Right kidney (tissue), 1 donor: ENCODE measurements at regions not wholly inside any gene's neighbourhood (a gene's known extent, or its start where the extent isn't known, plus 50 kb on each side); places are given as distances from the start of the nearest gene placed in this dataset.

Source experiments
- DNase-seq: peaks from one replicate; pipeline ENCODE4 v3.0.0-alpha.2; 2016

DNA sequence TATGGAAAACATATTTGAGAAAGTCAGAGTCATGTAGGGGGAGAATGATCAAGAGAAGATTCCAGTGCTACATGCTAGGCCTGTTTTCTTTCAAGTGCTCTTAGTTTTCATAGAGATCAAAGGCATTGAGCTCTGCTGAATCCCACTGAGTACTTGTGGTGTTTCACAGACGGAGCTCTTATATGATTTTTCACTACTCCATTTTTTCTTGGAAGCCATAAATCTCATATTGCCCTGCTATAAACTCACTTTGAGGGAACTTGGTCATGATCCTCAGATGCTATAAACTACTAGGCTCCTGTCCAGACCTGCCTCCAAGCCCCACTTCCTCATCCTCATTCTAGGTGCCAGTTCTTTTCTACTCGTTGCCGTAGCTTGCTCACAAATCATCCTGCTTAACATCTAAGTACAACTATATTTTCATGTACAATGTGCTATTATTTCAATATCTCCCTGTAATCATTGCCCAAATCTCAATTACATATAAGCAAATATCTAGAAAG lies 180.8 kb upstream of the CCDC179 start:
- DNase-seq, result no peak

DNA sequence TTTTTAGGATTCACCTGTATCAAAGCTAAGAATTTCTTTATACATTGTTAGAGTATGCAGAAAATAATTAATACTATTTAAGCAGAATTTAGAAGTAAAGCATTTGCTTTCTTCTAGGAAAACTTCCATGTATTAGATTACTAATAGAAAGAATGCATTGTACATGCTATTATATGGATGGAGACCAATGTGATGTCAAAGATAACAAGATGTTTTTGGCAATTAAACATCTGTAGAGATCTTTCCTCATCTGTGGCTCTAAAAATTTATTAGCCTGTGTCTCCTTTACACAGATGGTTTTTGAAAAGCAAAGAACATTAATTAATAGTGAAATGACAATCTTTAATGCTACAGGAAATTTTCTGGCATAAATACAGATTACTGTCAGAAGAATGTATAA lies 198.4 kb upstream of the CCDC179 start:
- no peak for DNase-seq

DNA sequence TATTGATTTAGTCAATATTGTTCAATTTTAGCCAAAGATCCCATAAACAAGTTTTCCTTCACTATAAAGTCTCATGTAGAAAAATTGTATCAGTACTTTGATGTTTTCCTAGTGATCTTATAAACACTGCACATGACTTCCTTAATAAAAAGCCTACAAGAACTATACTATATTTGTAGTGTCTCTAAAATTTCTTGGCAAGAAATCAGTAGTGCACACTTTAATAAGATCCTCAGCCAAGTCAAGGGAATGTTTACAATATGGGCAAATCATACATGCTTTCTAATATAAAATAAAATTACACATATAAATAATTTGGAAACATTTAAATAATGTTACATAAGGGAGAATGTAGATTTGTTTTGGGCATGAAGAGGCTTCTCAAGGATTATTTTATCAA lies 203.0 kb upstream of the CCDC179 start:
- DNase-seq, result no peak

DNA sequence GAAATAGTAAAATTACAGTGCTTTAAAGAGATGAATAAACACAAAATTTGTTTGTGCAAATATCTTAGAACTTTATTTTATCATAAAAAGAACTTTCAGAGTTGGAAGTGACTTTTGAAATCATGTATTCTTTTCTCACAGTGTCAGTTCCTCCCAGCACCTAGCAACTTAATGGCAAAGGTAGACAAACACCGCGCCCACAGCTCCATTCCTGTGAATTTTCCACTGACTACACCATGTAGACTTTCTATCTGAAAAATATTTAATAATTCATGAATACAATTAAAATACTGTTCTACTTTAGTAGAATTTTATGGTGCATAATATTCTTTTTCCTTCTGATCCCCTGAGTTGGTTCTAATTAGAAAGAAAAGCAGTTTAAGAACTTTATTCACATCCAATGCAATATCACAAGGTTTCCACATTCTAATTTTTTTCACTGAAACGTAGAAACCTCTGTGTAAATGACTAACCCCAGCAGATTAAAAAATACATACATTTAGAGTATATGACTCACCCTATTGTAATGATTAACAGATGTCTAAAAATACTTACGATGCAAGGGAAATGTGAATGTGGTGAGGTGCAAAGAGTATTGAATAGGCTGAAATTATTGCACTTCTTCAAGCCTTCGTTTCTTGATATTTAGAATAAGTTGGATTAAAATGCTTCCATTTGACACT lies 218.2 kb upstream of the CCDC179 start:
- no peak for DNase-seq

DNA sequence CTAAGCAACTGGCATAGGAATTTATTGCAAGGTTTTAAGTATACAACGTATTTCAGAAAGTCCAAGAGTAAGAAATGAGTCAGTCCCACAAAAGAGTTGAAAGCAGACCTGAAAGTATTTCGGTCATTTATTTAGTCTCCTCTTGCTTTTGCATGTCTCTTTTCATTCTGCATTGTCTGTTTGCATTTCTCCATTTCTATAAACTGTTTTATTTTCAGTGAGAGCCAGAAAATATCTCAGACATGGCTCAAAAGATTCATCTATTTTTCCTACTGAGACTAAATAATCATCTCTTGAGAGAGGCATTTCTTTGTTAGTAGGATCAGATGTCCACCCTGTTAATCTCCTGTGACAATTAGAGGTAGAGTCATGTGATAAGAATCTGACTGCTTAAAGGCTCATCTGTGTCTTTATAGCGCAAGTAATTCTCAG lies 219.1 kb upstream of the CCDC179 start:
- DNase-seq, result no peak

DNA sequence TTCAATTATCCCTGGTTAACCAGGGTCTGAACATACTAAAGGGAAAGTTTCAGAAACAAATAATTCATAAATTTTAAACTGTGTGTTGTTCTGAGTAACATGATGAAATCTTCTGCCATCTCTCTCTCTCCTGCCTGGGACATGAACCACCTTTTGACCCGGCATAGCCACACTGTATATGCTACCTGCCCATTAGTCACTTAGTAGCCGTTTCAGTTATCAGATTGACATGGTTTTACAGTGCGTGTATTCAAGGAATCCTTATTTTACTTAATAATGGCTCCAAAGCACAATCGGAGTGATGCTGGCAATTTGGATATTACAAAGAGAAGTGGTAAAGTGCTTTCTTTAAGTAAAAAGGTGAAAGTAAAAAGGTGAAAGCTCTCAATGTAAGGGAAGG lies 227.1 kb upstream of the CCDC179 start:
- DNase-seq, result no peak

DNA sequence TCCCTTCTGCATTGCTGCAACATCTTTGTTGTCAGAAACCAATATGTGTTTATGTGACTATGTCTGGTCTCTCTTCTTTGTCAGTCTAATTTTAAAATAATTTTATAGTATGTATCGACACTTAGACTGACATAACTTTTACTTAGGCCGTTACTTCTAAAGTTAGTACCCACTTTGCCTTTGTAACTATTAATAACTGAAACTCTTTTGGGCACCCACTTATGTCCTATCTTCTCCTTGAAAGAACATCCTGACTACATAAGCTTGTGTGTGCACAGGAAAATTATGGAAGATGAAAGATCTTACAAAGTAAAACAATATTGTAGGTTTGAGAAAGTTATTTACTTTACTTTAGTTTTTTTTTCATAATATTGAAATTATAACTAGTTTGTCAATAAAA lies 230.4 kb upstream of the CCDC179 start:
- DNase-seq, result no peak

DNA sequence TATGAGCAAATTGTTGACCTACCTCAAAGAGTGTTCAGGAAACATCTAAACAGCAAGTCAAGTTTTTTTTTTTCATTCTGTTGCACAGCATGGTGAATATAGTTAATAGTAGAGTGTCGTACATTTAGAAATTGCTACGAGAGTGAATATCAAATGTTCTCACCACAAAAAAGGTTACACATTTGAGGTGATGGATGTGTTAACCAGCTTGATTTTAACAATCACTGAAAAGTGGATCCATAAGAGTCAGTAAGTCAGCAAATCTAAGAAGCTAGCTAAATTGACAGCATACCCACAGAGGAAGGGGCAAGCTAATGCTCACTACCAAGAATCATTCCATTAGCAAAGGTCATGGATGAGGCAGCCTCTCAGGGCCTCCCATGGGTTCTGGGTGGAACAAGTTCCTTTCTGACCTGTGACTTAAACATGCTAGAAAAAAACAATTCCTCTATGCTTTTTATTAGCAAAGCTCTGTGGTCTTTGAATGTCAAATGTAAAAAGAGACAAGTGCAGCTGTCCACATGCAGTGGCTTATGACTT lies 235.4 kb upstream of the CCDC179 start:
- DNase-seq, result no peak

DNA sequence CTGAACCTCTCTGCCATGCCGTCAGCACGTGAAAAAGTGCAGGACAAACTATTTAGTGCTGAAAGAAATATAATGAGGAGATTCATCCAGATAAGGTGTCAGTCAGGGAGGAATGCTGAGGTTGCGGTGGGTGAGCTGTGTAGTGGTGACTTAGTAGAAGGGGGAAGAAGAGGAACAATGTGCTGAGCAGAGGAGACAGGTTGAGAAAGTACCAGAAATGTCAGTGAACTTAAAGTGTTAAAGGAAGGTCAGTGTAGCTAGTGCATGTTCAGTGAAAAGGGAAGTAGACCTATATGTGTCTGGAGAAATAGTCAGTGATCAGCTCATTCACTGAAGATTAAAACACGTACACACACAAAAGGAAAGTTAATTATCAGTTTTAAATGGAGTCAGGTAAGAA lies 237.6 kb upstream of the CCDC179 start:
- DNase-seq, result no peak

DNA sequence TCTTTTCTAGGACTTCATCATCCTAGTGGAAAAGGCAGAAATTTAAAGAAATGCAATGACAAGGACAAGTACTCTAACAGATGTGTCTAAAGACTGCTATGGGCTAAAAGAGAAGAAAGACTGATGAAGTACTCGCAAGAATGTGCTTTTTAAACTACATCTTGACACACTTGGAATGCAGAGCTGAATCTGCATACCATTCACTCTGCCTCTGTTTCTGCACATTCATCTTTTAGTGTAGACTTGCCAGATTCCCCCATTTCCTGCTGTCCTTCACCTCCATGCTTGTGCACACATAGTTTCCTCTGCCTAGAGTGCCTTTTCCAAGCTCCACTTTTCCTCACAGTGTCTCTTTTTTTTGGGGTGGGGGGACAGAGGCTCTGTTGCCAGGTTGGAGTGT lies 239.0 kb upstream of the CCDC179 start:
- no peak for DNase-seq

DNA sequence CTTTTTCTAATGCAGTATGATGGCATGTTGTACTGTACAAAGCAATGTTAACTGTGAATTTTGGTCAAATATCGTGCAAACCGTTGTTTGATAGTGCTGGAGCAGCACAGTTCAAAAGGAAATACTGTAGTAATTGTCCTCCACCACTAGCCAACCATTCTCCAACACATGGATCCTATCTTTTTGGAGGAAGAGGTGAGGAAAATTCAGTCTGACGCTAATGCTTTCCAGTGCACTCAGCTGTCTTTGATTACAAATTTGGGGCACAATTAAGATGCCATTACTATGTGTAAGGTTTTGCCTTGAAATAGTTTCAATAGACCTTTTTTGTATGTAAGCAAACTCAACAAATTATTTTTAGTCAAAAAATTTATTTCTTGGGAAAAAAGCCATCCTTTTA lies 240.5 kb upstream of the CCDC179 start:
- no peak for DNase-seq

DNA sequence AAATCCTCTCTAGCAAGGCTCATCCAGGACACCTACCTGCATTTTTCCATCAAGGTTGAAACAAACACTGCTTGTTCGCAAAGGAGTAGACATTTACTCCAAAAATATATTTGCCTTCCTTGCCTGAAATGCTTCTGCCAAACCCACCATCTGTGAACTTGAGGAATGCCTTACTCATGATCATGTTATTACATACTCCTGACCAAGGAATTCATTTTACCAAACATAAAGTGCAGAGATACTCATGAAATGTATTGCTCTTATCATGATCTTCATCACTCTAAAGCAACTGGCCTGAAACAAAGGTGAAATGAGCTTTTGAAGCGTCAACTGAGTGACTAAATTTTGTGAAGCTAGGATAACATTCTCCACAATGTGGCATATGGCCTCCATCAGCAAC lies 243.1 kb upstream of the CCDC179 start:
- no peak for DNase-seq

DNA sequence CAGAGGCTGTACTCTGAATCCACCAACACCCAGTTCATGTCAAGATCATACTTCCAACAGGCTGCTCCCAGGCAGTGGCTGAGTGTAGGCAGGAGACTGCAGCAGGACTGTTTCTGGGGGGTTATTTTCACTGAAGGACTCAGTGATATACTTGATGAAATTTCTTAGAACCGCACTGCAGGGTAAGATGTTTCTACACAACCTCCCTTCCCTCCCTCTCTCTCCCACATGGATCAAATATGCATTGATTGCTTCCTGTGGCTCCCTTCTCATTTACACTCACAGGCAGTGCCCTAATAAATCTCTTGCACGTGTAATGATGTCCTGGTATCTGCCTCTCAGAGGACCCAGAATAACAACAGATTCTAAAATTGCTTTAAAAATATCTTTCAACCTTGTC lies 251.3 kb upstream of the CCDC179 start:
- DNase-seq, result peak; percentile 25

DNA sequence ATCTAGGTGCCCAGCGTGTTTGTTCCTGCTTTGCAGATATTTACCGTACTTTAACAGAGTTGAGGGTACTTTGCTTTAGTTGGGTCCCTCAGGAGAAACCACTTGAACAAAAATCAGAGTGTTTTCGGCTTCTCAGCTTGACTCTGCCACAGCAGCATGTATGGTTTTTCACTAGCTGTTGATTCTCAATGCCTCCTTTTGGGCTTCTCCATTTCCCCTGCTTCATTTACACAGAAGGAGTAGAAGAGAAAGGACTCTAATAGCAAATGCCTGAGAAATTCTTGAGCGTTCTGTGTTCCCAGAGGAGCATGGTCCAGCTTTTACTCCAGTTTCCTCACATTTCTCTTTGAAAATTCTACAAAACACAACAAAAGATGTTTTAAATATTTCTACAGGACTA lies 252.1 kb upstream of the CCDC179 start:
- no peak for DNase-seq

DNA sequence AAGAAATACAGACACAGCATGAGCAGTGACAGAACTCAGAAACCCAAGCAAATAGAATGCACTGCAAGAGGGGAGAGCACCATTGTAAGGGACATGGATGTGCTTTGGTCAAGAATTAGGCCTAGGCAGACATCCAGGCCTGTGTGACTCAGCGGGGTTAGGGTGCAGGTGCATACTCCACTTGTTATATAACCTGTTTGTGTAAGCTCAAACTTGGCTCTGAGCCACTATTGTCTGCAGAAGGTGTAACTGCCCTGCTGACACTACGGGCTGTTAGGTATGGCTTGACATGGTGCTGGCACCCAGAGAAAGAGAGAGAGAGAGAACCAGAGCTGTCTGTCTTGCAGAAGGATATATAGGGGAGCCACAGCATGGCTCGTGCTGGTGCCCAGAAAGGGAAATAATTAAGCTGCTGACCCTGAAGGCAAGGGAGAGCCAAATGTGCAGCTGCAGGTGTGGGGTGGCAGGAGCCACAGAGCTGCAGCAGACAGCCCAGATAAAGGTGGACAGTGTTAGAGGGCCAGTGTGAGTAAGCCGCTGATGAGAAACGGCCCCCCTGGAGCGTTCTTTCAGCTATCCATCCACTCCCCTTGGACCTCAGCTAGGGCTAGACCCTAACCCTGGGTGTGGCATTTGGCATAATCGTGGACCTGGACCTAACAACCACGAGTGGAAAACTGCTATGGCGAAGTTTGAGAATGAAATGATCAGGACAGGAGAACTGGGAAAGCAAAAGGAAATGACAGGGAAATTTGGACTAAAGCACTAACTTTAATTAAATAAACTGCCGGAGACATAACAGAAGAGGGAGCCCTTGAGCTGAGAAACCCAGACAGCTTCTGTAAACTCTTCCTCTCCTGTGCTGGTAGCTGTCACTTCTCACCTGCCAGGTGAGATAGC lies 253.0 kb upstream of the CCDC179 start:
- DNase-seq, result peak; percentile 39

DNA sequence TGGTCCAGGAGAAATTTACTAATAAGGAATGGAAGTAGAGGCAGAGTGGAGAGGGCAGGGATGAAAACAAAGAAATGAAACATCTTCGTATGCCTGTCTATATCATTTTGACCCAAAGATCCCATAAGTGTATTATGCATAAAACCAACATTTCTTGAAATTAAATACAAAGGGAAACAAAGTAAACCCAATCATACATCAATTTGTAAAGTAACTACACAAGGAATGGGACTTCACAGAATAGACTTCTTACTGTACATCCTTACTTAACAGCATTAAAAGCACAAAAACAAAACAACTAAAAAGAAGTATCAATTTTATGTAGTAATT lies 253.6 kb upstream of the CCDC179 start:
- no peak for DNase-seq

DNA sequence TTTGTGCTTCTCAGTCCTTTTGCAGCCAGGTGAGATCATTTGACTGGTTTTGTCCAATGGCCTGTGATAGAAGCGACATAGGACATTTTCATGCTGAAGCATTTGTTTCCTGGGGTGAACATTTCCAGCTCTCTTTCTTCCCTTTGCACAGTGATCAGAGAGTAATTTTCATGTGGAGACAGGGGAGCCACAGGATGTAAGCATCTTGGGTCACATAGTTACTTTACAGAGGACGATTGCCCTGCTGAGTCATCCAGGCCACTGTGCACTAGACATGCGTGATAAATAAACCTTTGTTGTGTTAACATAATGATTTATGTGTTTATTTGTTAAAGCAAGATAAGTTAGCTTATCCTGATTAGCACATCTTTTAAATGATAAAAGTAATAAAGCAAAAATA lies 263.5 kb upstream of the CCDC179 start:
- no peak for DNase-seq

DNA sequence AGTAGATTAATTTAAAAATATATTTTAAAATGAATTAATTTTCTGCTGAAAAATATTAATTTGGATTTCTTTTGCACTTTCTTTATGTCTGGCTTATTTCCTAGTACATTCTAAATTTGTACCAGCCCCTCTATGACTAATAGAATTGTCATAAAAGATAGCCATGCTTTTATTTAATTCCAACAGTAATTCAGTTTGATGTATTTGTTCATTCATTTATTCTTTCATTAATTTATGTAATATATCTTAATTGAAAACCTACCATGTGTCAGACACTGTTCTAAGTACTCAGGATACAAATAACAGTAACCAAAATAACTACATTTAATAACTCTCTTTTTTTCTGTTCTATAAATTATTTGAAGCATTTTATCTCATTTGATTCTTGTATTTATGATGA lies 264.0 kb upstream of the CCDC179 start:
- no peak for DNase-seq

DNA sequence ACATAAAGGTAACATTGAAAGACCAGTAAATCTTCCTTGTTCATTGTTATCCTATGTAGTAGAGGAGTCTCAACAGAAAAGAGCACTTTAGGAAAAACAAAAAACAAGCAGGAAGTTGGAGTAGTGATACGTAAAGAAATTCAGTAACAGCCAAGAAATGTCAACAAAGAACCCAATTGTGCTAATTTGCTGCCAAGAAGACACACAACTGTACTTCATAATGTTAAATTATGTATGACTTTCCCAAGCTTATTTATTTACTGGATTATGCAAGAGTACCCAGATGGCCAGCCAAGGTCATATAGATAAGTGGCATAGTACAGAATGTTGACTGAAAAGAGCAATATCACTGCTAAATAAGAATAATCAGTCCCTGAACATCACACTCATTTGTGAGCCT lies 264.7 kb upstream of the CCDC179 start:
- DNase-seq, result no peak

DNA sequence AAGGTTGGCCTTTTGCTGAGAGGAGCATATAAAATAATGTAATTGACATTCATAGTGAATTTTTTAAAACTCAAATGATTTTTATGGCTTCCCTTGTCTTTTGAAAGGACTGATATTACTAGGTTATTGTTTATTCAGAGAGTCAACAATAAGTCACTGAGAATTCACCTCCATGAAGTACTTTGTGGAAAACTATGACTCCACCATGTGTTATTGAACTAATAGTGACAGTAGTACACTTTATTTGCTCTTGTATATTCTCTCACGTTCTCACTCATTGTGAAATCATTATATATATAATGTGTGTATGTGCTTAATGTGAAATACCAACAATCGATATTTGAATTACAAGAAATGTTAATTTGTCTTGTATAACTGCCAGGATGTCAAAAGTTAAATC lies 267.4 kb upstream of the CCDC179 start:
- no peak for DNase-seq

DNA sequence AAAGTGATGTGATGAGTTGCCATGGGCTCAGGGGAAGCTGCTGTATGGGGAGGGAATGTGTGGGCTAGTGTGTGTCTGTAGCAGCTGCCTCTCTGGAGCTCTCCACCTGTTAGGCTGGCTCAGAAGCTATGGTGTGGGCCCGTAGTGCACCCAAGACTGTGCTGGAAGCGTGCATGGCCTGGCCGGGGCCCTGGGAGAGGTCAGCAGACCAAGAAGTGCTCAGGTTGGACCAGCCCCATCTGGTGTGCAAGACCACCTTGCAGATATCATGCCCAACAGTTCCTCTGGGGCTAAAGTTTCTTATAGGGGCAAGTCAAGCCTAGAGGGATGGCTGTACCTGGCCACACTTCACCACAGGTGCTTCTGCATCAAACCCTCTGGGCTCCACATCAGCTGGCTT lies 274.4 kb upstream of the CCDC179 start:
- DNase-seq, result no peak

DNA sequence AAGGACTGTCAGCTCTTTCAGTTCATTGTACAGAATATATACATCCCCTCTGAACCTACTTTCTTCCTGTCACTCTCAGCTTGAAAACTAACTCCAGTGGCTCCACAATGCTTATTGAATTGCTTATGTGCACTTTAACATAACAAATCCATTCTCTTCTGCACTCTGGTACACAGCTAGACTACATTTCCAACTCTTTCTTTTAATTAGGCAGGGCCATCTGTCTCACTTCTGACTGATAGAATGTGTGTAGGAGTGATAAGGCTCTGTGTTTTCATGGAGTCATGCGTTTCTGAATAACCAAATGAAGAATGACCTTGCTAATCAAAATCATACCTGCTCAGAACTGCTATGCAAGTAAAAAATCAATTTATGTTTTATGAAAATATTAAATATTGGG lies 278.5 kb upstream of the CCDC179 start:
- DNase-seq, result no peak

DNA sequence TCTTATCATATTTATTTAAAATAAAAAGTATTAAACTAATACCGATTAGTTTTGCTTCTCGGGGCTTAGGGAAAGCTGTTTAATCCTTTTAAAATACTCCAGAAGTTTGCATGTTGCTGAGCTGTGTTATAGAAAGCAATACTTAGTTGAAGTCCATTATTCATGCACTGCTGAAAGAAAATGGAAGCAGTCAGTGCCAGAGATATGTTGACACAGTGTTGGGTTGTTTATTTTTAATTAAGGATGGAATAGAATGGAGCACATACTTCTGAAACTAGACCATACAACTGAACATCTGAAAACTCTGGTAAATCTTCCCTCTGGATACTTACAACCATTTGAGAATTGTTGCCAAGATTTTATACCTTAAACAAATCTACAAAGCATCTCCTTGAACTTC lies 282.7 kb upstream of the CCDC179 start:
- no peak for DNase-seq

DNA sequence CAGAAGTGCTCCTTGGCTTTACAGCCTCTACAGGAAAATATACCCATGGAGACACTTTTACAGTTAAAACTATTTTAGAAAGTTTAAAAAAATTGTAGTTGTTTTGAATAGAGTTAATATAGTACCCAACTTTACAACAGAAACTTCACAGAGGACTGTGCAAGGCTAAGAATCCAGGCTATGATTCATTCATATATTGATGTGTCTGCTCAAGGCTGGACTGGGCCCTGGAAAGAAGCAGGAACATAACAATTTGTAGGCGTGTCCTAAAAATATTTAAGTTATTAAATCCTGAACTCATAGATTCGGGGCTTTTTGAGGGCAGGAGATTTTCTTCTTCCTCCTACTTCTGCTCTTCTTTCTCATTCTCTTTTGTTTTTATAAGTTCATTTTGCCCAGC lies 291.5 kb upstream of the CCDC179 start:
- no peak for DNase-seq
